Adrenal gland (tissue), 9 donors: ENCODE measurements at regions not wholly inside any gene's neighbourhood (a gene's known extent, or its start where the extent isn't known, plus 50 kb on each side); places are given as distances from the start of the nearest gene placed in this dataset.

Source experiments
- DNase-seq, 7 donors: peaks; one replicate each; pipeline ENCODE4 v3.0.0-alpha.2; 2019 to 2020
- H3K27ac ChIP-seq, 5 donors: fragments of 200-600 bp; sonication (generic) in 4 of 5; 1 replicate in 3 of 5; 2 replicates in 2 of 5; pipeline versions ENCODE4 v1.5.1 to v1.8.0; 2016 to 2020; ENCODE audit warnings: mild to moderate bottlenecking in 1 of 5
- H3K27me3 ChIP-seq: fragments of 200-600 bp; 2 replicates; pipeline ENCODE4 v1.8.0; 2021
- H3K36me3 ChIP-seq, 2 donors: fragments of 200-600 bp; replicated peaks in 1 of 2; 1 replicate in 1 of 2; 2 replicates in 1 of 2; pipeline versions ENCODE4 v1.5.1 to v1.8.0; 2018 to 2022
- H3K4me1 ChIP-seq, 2 donors: fragments of 200-600 bp; replicated peaks in 1 of 2; 1 replicate in 1 of 2; 2 replicates in 1 of 2; pipeline versions ENCODE4 v1.5.1 to v1.8.0; 2018 to 2021
- H3K4me3 ChIP-seq, 4 donors: fragments of 200-600 bp; sonication (generic) in 3 of 4; one replicate each; pipeline ENCODE4 v1.5.1; 2016 to 2018
- H3K9me3 ChIP-seq, 3 donors: fragments of 200-600 bp; sonication (generic) in 1 of 3; replicated peaks in 1 of 3; 1 replicate in 2 of 3; 2 replicates in 1 of 3; pipeline versions ENCODE4 v1.5.1 to v1.8.0; 2016 to 2021
- CTCF ChIP-seq, 6 experiments: fragments of 450-650 bp in 4 of 6; fragments of 200-600 bp in 2 of 6; sonication (generic) in 1 of 6; IDR thresholded peaks; 1 replicate in 5 of 6; 2 replicates in 1 of 6; pipeline versions ENCODE4 v1.5.1 to v1.8.0; 2016 to 2021; ENCODE audit warnings: antibody characterized with exemption in 6 of 6, mild to moderate bottlenecking in 2 of 6, moderate library complexity in 1 of 6
- POLR2A ChIP-seq, 2 donors: fragments of 450-650 bp; IDR thresholded peaks; one replicate each; pipeline ENCODE4 v1.6.1; 2017; ENCODE audit warnings: antibody characterized with exemption in 2 of 2, mild to moderate bottlenecking in 2 of 2, moderate library complexity in 1 of 2
- WGBS, 4 donors: extraction: QIAGEN DNeasy Blood & Tissue Kit in 2 of 4; methylation state at CpG; one replicate each; pipeline versions ENCODE4 v1.1.5 to v1.1.7; 2013 to 2017; 5-methylcytosine and 5-hydroxymethylcytosine counted together
- intact Hi-C, 2 donors: fragments of 100-400 bp; cut with DNase I; formaldehyde crosslinking; loops; one replicate each; pipeline versions ENCODE4 v1.14.1 to v1.15.0; 2022 to 2023
- donor health status: healthy with polysubstance abuse.
- donor health status: Bipolar disorder and iron deficiency.
- donor health status: DM: yes; HTN: yes; CAD: no.
- donor health status: DM: no; HTN: no; CAD: no.
- donor health status: DM: no; HTN: no; CAD: no.

DNA sequence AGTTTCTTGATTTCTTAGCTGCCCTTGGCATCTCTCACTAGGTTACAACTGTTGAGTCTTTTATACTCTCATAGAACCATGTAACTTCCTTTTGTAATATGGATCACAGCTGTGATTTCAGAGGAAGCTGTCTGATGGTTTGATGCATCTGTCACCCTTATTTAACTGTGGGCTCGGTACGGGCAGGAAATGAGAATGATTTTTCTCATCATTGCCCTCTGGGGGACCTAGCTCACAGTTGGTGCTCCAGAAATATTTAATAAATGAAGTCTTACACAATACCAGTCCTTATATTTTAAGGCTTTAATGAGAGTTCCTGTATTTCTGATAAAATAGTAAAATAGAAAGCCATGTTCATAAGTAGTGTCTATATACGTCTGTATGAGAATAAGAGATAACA is 151.2 kb downstream of the EBLN2 start:
- DNase-seq: no peak
- Histone ChIP-seq H3K36me3 (no peaks in the 10 kb centered on the region), H3K4me3 (no peak overlapping the region), H3K4me1 (no peaks in the 10 kb centered on the region), H3K9me3 (no peaks in the 10 kb centered on the region), H3K27me3 (no peaks in the 10 kb centered on the region), H3K27ac (no peak overlapping the region)
- intact Hi-C loops: no loop called here
- WGBS, 4 donors: 65 to 71% (median 66%) methylated on average over 3 of the region's 3 CpGs
- TF ChIP-seq CTCF (IDR thresholded peaks at IDR 0.05): no peak
- TF ChIP-seq POLR2A (IDR thresholded peaks at IDR 0.05): no peak

DNA sequence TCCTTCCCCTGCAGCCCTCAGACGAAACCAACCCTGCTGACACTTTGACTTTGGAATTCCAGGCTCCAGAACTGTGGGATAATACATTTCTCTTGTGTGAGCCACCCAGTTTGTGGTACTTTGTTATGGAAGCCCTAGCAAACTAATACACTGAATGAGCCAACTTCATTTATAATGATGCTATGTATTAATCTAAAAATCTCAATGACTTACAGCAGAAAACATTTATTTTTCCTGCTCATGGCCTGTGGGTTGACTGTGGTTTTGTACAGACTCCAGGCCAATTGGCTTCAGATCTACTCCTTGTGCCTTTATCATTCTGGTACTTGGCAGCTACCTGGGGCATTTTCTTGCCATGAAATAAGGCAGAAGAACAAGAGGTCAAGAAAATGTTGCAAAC is 152.4 kb downstream of the EBLN2 start:
- intact Hi-C loops: no loop called here
- Histone ChIP-seq H3K9me3 (no peaks in the 10 kb centered on the region), H3K27ac (no peak overlapping the region), H3K4me3 (no peak overlapping the region), H3K27me3 (no peaks in the 10 kb centered on the region), H3K4me1 (no peaks in the 10 kb centered on the region), H3K36me3 (no peaks in the 10 kb centered on the region)
- no peak for DNase-seq
- WGBS, 4 donors: 72 to 89% (median 83%) methylated on average over 1 of the region's 1 CpG
- TF ChIP-seq POLR2A (IDR thresholded peaks at IDR 0.05) (no peak), CTCF (IDR thresholded peaks at IDR 0.05) (no peak)

GRCh38 chr3:73214846-73215245 is 153.4 kb downstream of the EBLN2 start:
- no peaks in the 10 kb centered on the region for H3K9me3 ChIP-seq
- H3K4me1 ChIP-seq: no peaks in the 10 kb centered on the region
- no peak for DNase-seq
- no peaks in the 10 kb centered on the region for H3K27me3 ChIP-seq
- no peak overlapping the region for H3K4me3 ChIP-seq
- 73 to 88% (median 81%) methylated on average over 2 of the region's 2 CpGs for WGBS, 4 donors
- TF ChIP-seq POLR2A (IDR thresholded peaks at IDR 0.05) (no peak), CTCF (IDR thresholded peaks at IDR 0.05) (no peak)
- H3K27ac ChIP-seq: no peak overlapping the region
- intact Hi-C loops: no loop called here
- no peaks in the 10 kb centered on the region for H3K36me3 ChIP-seq

- Histone ChIP-seq H3K4me3 (no peak overlapping the region), H3K4me1 (no peaks in the 10 kb centered on the region), H3K9me3 (no peaks in the 10 kb centered on the region), H3K27me3 (no peaks in the 10 kb centered on the region), H3K36me3 (no peaks in the 10 kb centered on the region), H3K27ac (no peak overlapping the region)
- no peak for DNase-seq
- intact Hi-C loops: no loop called here
- 41 to 64% (median 56%) methylated on average over 1 of the region's 1 CpG for WGBS, 4 donors
- TF ChIP-seq CTCF (IDR thresholded peaks at IDR 0.05) (no peak), POLR2A (IDR thresholded peaks at IDR 0.05) (no peak)
These were observed 153.8 kb downstream of the EBLN2 start for GRCh38 chr3:73215281-73215680.
